Islet precursor cell (in vitro differentiated cells): ENCODE measurements at regions not wholly inside any gene's neighbourhood (a gene's known extent, or its start where the extent isn't known, plus 50 kb on each side); places are given as distances from the start of the nearest gene placed in this dataset.

Source experiments
- DNase-seq: peaks from one replicate; pipeline ENCODE4 v3.0.0-alpha.2; 2018

DNA sequence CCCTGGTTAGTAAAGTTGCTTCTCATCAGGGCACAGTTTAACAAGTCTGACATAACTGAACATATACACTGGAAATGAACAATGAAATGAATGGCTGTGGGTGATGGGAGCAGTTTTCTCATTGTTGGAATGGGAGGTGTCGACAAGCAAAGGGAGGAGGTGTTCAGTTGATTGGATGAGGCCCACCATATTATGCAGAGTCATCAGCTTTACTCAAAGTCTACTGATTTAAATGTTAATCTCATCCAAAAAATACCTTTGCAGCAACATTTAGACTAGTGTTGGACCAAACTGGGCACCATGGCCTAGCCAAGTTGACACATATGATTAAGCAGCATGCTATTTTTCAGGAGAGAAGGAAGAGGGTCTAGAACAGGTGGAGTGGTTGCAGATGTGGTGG is 201.7 kb downstream of the RAMP3 start:
- no peak for DNase-seq

GRCh38 chr7:45359776-45360175 is 202.2 kb downstream of the RAMP3 start:
- no peak for DNase-seq

GRCh38 chr7:45363669-45364068 is 206.1 kb downstream of the RAMP3 start:
- peak; percentile 72 for DNase-seq

GRCh38 chr7:45365341-45365740 is 207.8 kb downstream of the RAMP3 start:
- DNase-seq: no peak

- no peak for DNase-seq
These were observed 207.7 kb upstream of the ADCY1 start for GRCh38 chr7:45366475-45366874.

GRCh38 chr7:45367026-45367425 is 207.1 kb upstream of the ADCY1 start:
- DNase-seq: no peak

DNA sequence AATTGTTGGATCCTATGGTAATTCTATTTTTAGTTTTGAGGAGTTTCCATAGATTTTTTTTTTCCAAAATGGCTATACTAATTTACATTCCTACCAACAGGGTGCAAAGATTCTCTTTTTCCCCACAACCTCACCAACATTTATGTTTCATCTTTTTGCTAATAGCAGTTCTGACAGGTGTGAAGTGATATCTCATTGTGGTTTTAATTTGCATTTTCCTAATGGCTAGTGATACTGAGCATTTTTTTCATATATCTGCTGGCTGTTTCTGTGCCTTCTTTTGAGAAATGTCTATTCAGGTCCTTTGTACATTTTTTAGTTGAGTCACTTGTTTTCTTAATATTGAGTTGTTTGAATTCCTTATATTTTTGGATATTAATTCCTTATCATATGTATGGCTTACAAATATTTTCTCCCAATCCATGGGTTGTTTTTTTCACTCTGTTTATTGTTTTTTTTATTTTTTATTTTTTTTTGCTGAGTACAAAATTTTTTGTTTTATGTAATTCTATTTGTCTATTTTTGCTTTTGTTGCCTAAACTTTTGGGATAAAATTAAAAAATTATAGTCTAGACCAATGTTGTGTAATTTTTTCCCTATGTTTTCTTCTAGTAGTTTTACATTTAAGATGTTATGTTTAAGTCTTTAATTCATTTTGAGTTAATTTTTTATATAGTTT is 205.9 kb upstream of the ADCY1 start:
- DNase-seq: no peak

GRCh38 chr7:45384499-45384898 is 189.7 kb upstream of the ADCY1 start:
- DNase-seq: peak; percentile 63

- peak; percentile 38 for DNase-seq
These were observed 186.3 kb upstream of the ADCY1 start for GRCh38 chr7:45387837-45388236.

- peak; percentile 12 for DNase-seq
These were observed 184.9 kb upstream of the ADCY1 start for GRCh38 chr7:45389073-45389872.

- DNase-seq: peak; percentile 17
These were observed 184.0 kb upstream of the ADCY1 start for GRCh38 chr7:45390180-45390579.

GRCh38 chr7:45390731-45391130 is 183.4 kb upstream of the ADCY1 start:
- no peak for DNase-seq

GRCh38 chr7:45391618-45392451 is 182.3 kb upstream of the ADCY1 start:
- peak; percentile 29 for DNase-seq

- peak; percentile 6 for DNase-seq
These were observed 180.0 kb upstream of the ADCY1 start for GRCh38 chr7:45394117-45394708.

DNA sequence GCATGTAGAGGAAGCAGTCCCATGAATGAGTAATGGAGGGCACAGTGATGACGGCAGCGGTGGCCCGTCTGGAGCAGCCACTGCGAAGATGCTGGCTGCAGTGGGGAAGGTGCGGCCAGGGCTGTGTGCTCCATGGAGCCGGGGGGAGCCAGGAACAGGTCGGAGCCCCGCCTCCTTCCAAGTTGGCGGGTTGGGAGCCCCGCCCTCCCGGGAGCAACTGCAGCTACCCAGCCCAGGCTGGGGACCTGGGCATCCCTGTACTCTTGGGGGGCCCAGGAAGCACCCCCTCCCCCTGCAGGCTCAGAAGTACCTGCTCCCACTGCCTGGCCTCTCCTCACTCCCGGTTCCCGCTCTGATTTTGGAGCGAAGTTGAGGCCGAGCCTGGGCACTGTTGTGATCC is 175.1 kb upstream of the ADCY1 start:
- peak; percentile 35 for DNase-seq

GRCh38 chr7:45400680-45401079 is 173.5 kb upstream of the ADCY1 start:
- DNase-seq: peak; percentile 32

- DNase-seq: peak; percentile 18
These were observed 173.0 kb upstream of the ADCY1 start for GRCh38 chr7:45401155-45401554.

GRCh38 chr7:45401851-45402250 is 172.3 kb upstream of the ADCY1 start:
- no peak for DNase-seq

DNA sequence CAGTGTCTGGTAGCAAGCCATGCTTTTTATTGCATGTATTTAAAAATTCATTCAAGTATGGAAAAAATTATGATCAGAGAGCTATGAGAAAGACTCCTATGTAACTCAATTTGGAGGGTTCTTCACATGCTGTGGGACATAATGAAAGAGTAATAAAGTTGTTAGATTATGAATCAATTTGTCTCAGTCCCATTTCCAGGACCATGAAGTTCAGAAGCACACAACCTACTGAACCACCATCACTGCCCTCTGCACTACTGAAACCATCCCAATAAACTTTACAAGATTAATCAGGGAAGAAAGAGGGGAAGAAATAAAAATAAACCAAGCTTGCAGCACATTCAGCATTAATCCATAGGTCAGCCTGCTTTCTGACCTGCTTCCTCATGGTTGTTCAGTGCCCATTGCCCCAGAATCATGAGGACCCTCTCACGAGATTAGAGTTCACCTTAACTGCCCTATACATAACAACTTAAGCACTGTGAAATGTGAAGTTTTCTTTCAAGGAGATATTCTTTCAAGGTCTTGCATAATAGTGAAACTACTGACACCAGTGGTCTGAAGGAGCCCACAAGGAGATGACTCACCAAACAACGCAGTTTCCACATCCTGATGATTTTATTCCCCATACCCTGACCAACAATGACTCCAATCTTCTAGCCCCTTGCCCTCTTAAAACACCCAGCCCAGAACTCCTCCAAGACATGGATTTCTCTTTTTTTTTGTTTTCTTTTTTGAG is 171.5 kb upstream of the ADCY1 start:
- DNase-seq: peak; percentile 3

GRCh38 chr7:45404622-45405021 is 169.5 kb upstream of the ADCY1 start:
- DNase-seq: no peak

DNA sequence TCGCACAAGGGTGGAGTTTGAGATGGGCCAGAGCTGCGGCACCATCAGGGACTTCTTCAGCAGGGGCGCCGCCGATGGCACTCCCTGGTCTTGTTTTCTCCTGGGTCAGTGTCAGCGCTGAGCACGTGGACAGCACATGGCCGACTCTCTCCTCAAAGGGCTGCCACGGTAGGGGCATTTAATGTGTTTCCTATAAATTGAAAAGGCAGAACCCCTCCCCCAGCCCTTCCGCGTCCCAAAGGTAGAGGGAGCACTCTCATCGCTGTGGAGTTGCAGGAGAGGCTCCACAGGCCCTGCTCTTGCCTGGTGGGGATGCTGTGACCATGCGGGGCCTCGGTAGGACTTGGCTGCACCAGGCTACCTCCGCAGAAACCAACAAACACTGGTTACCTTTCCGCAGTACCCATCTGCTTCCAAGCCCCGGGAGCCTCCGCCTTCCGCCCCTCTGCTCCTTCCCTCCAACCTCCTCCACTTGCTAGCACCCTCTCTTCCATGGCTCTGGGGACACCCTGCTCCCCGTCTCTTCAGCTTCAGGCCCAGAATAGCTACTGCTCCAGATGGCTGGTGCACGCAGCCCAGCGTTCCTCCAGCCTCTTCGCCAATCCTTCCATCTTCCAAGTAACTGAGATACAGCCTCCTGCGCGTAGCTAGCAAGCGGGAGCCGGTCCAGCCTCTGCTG is 166.3 kb upstream of the ADCY1 start:
- no peak for DNase-seq

DNA sequence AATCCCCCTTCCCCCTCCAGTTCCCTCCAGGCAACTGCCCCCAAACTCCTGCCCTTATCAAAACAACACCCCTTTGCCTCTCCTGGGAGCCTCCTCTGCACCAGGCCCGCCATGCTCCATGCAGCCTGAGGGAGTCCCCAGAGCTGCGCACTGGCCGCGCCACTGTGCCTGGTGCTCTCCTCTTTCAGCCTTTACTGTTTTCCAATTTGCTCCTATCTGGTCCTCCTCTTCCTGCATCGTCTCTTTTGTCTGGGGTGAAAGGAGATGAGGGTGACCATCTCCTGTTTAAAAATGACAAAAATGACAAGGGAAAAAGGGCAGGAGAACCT is 165.8 kb upstream of the ADCY1 start:
- DNase-seq: no peak
